C4-2B (cell line): ENCODE measurements at regions not wholly inside any gene's neighbourhood (a gene's known extent, or its start where the extent isn't known, plus 50 kb on each side); places are given as distances from the start of the nearest gene placed in this dataset.
"Not testable (repeated sequence)": the region's sequence is repeated elsewhere in the genome, so short reads cannot be mapped to it uniquely, and the experiment has no call there.

Experiments
- H3K27ac ChIP-seq: fragments of 450-650 bp; 2 replicates; pipeline ENCODE4 v1.5.1; 2017
- ZFX ChIP-seq: fragments of 450-650 bp; IDR thresholded peaks from 2 replicates; pipeline ENCODE4 v1.6.1; 2017
- TF ChIP-seq, protein P1 (sequence below): fragments of 450-650 bp; conservative IDR thresholded peaks from 2 replicates; pipeline ENCODE4 v1.5.1; 2017; ENCODE audit warnings: mild to moderate bottlenecking

DNA sequence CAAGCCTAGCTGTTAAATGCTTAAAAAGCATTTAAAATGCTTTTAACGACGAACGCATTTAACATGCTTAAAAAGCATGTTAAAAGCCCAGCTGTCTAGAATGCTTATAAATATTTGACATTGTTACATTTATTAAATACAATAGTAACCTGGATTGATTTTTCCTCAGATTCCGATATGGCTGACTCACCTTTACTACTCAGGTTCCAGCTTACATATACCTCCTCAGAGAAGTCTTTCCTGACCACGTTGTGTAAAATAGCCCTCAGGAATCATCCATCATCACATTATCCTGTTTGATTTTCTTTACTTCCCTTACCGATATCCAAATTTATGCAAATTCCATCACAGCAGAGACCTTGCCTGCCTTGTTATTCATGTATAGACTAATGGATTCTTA lies 51.4 kb downstream of the SLC41A2 start:
- H3K27ac ChIP-seq = no peak overlapping the region
- no peak for TF ChIP-seq ZFX
- TF ChIP-seq, protein P1, sequence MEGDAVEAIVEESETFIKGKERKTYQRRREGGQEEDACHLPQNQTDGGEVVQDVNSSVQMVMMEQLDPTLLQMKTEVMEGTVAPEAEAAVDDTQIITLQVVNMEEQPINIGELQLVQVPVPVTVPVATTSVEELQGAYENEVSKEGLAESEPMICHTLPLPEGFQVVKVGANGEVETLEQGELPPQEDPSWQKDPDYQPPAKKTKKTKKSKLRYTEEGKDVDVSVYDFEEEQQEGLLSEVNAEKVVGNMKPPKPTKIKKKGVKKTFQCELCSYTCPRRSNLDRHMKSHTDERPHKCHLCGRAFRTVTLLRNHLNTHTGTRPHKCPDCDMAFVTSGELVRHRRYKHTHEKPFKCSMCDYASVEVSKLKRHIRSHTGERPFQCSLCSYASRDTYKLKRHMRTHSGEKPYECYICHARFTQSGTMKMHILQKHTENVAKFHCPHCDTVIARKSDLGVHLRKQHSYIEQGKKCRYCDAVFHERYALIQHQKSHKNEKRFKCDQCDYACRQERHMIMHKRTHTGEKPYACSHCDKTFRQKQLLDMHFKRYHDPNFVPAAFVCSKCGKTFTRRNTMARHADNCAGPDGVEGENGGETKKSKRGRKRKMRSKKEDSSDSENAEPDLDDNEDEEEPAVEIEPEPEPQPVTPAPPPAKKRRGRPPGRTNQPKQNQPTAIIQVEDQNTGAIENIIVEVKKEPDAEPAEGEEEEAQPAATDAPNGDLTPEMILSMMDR = no peak

DNA sequence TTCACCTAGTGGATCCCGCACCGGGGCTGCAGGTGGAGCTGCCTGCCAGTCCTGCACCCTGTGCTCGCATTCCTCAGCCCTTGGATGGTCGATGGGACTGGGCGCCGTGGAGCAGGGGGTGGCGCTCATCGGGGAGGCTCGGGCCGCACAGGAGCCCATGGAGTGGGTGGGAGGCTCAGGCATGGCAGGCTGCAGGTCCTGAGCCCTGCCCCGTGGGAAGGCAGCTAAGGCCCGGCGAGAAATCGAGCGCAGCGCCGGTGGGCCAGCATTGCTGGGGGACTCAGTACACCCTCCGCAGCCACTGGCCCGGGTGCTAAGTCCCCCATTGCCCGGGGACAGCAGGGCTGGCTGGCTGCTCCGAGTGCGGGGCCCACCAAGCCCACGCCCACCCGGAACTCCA lies 52.6 kb downstream of the SLC41A2 start:
- not testable (repeated sequence) for H3K27ac ChIP-seq

DNA sequence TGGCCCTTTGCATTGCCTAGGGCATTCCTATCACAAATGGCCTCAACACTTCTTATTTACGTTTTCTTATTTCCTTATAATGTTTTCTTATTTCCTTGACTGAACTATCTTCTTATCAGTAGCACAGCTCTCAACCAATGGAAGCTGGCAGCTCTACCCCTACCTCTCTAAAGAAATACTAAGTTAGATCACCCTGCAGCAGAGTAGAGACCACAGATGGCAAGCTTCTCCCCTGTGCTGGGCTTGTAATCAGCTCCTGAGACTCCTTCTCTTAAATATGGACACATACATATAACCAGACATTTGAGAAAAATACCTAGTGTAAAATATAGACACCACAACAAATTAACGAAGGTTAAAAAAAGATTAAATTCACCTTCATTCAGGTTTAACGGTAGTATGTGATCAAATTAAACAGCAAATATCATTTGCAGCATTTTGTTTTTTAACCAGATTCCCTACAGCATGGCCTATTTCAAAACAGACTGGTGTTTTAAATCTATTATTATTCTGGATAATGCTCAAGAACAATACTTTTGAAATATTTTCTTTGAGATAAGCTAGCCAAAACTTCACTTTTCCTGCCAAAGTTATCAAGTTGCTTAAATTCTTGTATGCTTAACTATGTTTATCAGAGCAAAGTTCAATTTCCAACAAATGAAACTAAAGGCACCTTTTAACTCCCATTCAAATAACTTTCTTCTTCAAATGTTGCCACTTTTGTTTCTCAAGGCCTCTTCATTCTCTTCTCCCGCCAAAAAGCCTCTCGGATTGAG lies 54.3 kb downstream of the SLC41A2 start:
- no peak overlapping the region for H3K27ac ChIP-seq

DNA sequence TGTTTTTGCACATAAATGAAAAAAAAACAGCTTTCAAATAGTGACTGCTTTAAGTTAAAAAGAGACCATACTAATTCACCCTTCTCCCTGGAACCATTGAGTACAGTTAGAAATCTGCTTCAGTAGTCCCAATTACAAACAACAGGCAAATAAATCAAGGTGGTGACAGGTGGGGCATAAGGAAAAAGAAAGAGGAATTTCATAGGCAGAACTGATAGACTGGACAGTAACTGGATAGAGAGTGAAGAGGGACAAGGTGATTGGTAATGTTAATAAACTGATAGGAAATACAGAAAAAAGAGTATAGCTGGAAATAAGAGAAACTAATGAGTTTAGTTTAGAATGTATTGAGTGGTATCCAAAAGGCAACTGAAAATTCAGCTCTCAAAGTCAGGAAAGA lies 56.0 kb downstream of the SLC41A2 start:
- H3K27ac ChIP-seq = no peak overlapping the region
- TF ChIP-seq, protein P1 = no peak
- TF ChIP-seq ZFX = no peak

More for the DNA sequence above, 54.3 kb downstream of the SLC41A2 start:
- TF ChIP-seq ZFX = no peak
- TF ChIP-seq, protein P1 = no peak

DNA sequence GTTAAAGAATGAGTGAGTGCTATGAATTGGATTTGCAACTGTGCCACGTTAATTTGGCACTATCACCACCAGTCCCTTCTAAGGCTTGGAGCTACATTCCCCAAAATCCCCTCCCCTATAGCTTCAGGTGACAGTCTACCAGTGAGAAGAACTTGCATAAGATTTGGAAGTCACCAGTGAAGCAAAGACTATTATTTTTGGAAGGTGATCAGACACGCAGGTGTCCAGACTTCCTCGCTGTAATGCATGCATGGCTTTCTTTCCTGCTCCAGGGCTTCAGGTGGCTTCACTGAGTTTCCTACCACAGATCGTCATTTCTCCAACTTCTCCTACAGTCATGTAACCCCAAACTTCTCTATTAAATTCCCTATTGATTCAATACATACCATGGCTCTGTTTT lies 61.4 kb downstream of the SLC41A2 start:
- no peak overlapping the region for H3K27ac ChIP-seq
- TF ChIP-seq, protein P1 = no peak
- no peak for TF ChIP-seq ZFX

DNA sequence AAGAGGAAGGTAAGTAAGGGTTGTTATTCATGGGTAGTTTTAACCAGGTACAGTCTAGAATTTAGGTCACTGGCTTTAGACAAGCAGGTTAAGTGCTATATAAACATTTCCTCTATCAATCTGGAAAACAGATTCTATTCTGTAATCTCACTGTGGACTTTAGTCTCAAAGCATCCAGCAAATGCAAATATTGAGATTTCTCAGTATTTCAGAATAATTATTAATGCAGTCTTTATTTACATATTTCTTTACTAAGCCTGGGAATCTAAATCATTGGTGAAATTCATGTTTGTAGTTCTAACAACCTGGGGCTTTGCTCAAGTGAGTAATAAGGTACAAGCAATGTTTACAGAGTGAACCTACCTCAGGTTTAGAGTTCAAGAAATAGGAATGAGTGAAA lies 61.9 kb downstream of the SLC41A2 start:
- no peak for TF ChIP-seq ZFX
- TF ChIP-seq, protein P1 = no peak
- no peak overlapping the region for H3K27ac ChIP-seq

DNA sequence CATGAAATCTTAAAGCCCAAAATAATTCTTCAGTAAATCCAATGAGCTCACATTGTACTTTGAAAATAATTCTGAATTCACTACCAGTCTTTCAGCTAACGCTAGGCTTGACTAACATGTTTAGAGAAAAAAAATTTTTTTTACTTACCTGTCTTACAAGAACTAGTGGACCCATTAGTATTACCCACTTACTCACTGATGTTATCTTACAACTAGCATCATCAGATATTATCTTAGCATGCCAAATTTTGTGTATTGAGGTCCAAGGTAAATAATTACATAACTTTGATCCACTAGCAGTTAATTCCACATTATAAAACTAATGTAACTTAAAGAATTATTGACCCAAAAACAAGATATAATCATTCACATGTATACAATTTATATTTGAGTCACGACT lies 62.7 kb downstream of the SLC41A2 start:
- no peak overlapping the region for H3K27ac ChIP-seq
- TF ChIP-seq, protein P1 = no peak
- TF ChIP-seq ZFX = no peak

DNA sequence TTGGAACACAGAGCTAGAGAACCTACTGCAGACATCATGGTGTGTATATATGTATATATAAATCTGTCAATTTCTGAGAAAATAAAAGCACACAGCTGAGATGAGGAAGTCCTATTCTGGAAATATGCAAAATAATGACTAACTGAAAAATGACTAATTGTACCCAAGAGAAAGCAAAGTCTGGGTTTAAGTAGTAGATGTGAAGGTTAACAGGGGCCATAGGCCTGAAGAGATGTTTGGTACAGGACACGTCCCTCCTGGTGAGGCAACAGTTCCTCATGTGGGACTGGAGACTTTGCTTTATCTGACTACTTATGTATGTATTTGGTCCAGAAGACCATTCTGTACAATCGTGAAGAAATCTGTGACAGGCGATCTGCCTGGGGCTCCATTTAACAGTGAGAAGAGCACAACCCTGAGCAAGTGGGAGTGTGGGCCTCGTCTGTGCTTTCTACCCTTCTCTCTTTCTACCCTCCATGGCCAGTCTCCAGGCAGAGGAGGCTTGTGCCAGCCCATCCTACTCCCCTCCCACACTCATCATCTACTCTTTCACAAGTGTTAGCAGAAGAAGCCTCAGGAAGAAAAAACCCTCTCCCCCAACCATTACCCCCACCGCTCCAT lies 67.5 kb downstream of the SLC41A2 start:
- no peak overlapping the region for H3K27ac ChIP-seq
- TF ChIP-seq, protein P1 = no peak
